ENCODE measurements at regions not wholly inside any gene's neighbourhood (a gene's known extent, or its start where the extent isn't known, plus 50 kb on each side); places are given as distances from the start of the nearest gene placed in this dataset.

- no peak overlapping the region for H3K4me2 ChIP-seq (ENCODE audit: control insufficient read depth, extremely low read depth, insufficient read depth, low read depth, low read length)
- no peaks in the 10 kb centered on the region for H3K36me3 ChIP-seq (ENCODE audit: control insufficient read depth in 2 of 2, extremely low read depth in 1 of 2, insufficient read depth in 2 of 2, low read length in 2 of 2)
- H3K79me2 ChIP-seq (ENCODE audit: control insufficient read depth, insufficient read depth, low read length): no peaks in the 10 kb centered on the region
- H3K9me1 ChIP-seq (ENCODE audit: control insufficient read depth, extremely low read depth, insufficient read depth, low read length): no peaks in the 10 kb centered on the region
- H3K9ac ChIP-seq (ENCODE audit: control insufficient read depth, extremely low read depth, insufficient read depth, low read length): no peak overlapping the region
- FAIRE-seq (peak; percentile 26), DNase-seq (ENCODE audit: low read depth, low spot score) (no peak)
- peaks cover 38% of the 10 kb centered on the region for H3K4me1 ChIP-seq (ENCODE audit: control insufficient read depth, extremely low read depth, insufficient read depth, low read length)
- H3K27ac ChIP-seq (ENCODE audit: control insufficient read depth, insufficient read depth, low read length): no peak overlapping the region
- no peak overlapping the region for H2AFZ ChIP-seq (ENCODE audit: control insufficient read depth, low read length)
- TF ChIP-seq EZH2 (IDR thresholded peaks at IDR 0.05; ENCODE audit: low read length) (no peak), CTCF (optimal IDR thresholded peaks at IDR 0.05 in 1 of 3, IDR thresholded peaks at IDR 0.05 in 1 of 3, conservative IDR thresholded peaks at IDR 0.05 in 1 of 3; ENCODE audit: extremely low read depth in 1 of 3, insufficient read depth in 2 of 3, low read length in 3 of 3) (no peak)
- no peaks in the 10 kb centered on the region for H3K27me3 ChIP-seq (ENCODE audit: control insufficient read depth, extremely low read depth, insufficient read depth, low read length)
- no peaks in the 10 kb centered on the region for H3K9me3 ChIP-seq (ENCODE audit: control insufficient read depth, low read depth, low read length)
- H3K4me3 ChIP-seq (ENCODE audit: control insufficient read depth in 2 of 3, extremely low read depth in 1 of 3, insufficient read depth in 2 of 3, low read depth in 1 of 3, low read length in 3 of 3): no peak overlapping the region
- no peaks in the 10 kb centered on the region for H4K20me1 ChIP-seq (ENCODE audit: control insufficient read depth, extremely low read depth, insufficient read depth, low read length)
- dilution Hi-C loops (cut with MboI; ENCODE audit: extremely low pct_ligation_motif_present, low sequenced_read_pairs): no loop called here
Observed at GRCh38 chr11:45079567-45079942, 66.9 kb upstream of the PRDM11 start.

- H3K4me3 ChIP-seq (ENCODE audit: control insufficient read depth in 2 of 3, extremely low read depth in 1 of 3, insufficient read depth in 2 of 3, low read depth in 1 of 3, low read length in 3 of 3): no peak overlapping the region
- no peaks in the 10 kb centered on the region for H3K36me3 ChIP-seq (ENCODE audit: control insufficient read depth in 2 of 2, extremely low read depth in 1 of 2, insufficient read depth in 2 of 2, low read length in 2 of 2)
- peaks cover 38% of the 10 kb centered on the region for H3K4me1 ChIP-seq (ENCODE audit: control insufficient read depth, extremely low read depth, insufficient read depth, low read length)
- no peaks in the 10 kb centered on the region for H4K20me1 ChIP-seq (ENCODE audit: control insufficient read depth, extremely low read depth, insufficient read depth, low read length)
- dilution Hi-C loops (cut with MboI; ENCODE audit: extremely low pct_ligation_motif_present, low sequenced_read_pairs): no loop called here
- peak overlapping the region; percentile 59 for H3K4me2 ChIP-seq (ENCODE audit: control insufficient read depth, extremely low read depth, insufficient read depth, low read depth, low read length)
- no peak for FAIRE-seq
- H3K9ac ChIP-seq (ENCODE audit: control insufficient read depth, extremely low read depth, insufficient read depth, low read length): peak overlapping the region; percentile 48
- H3K9me1 ChIP-seq (ENCODE audit: control insufficient read depth, extremely low read depth, insufficient read depth, low read length): no peaks in the 10 kb centered on the region
- peak overlapping the region; percentile 95 for H2AFZ ChIP-seq (ENCODE audit: control insufficient read depth, low read length)
- TF ChIP-seq EZH2 (IDR thresholded peaks at IDR 0.05; ENCODE audit: low read length) (no peak), CTCF (optimal IDR thresholded peaks at IDR 0.05 in 1 of 3, IDR thresholded peaks at IDR 0.05 in 1 of 3, conservative IDR thresholded peaks at IDR 0.05 in 1 of 3; ENCODE audit: extremely low read depth in 1 of 3, insufficient read depth in 2 of 3, low read length in 3 of 3) (no peak)
- no peaks in the 10 kb centered on the region for H3K79me2 ChIP-seq (ENCODE audit: control insufficient read depth, insufficient read depth, low read length)
- peak overlapping the region; percentile 21 for H3K27ac ChIP-seq (ENCODE audit: control insufficient read depth, insufficient read depth, low read length)
- no peak for DNase-seq (ENCODE audit: low read depth, low spot score)
- no peaks in the 10 kb centered on the region for H3K27me3 ChIP-seq (ENCODE audit: control insufficient read depth, extremely low read depth, insufficient read depth, low read length)
- H3K9me3 ChIP-seq (ENCODE audit: control insufficient read depth, low read depth, low read length): no peaks in the 10 kb centered on the region
Observed at GRCh38 chr11:45079943-45080719, 66.3 kb upstream of the PRDM11 start.
